Heart right ventricle (tissue), 16 donors: ENCODE measurements at regions not wholly inside any gene's neighbourhood (a gene's known extent, or its start where the extent isn't known, plus 50 kb on each side); places are given as distances from the start of the nearest gene placed in this dataset.

ENCODE experiments used
- ATAC-seq, 8 donors: fragments of 200-7000 bp; cut with Tn5 transposase; one replicate each; pipeline ENCODE4 v1.9.1; 2020; ENCODE audit warnings: mild to moderate bottlenecking in 8 of 8, moderate library complexity in 8 of 8, moderate number of reproducible peaks in 1 of 8
- DNase-seq, 2 donors: peaks; one replicate each; pipeline ENCODE4 v3.0.0-alpha.2; 2020
- H3K27ac ChIP-seq, 10 donors: fragments of 200-600 bp; sonication (generic) in 2 of 10; one replicate each; pipeline versions ENCODE4 v1.5.0 to v1.8.0; 2020 to 2022; ENCODE audit warnings: mild to moderate bottlenecking in 3 of 10
- H3K27me3 ChIP-seq, 7 donors: fragments of 200-600 bp; one replicate each; pipeline ENCODE4 v1.8.0; 2021 to 2022; ENCODE audit warnings: mild to moderate bottlenecking in 2 of 7
- H3K36me3 ChIP-seq, 9 donors: fragments of 200-600 bp; sonication (generic) in 1 of 9; one replicate each; pipeline versions ENCODE4 v1.5.0 to v1.8.0; 2020 to 2022; ENCODE audit warnings: mild to moderate bottlenecking in 2 of 9
- H3K4me1 ChIP-seq, 9 donors: fragments of 200-600 bp; sonication (generic) in 1 of 9; one replicate each; pipeline versions ENCODE4 v1.5.0 to v1.8.0; 2020 to 2022; ENCODE audit warnings: mild to moderate bottlenecking in 4 of 9
- H3K4me3 ChIP-seq, 10 donors: fragments of 200-600 bp; sonication (generic) in 2 of 10; one replicate each; pipeline versions ENCODE4 v1.5.0 to v1.8.0; 2020 to 2022; ENCODE audit warnings: mild to moderate bottlenecking in 7 of 10, moderate library complexity in 2 of 10
- H3K9me3 ChIP-seq, 11 donors: fragments of 200-600 bp in 10 of 11; sonication (generic) in 2 of 11; one replicate each; pipeline versions ENCODE4 v1.5.0 to v1.8.0; 2013 to 2022; ENCODE audit warnings: mild to moderate bottlenecking in 2 of 11, control low read depth in 1 of 11, moderate library complexity in 1 of 11
- WGBS, 2 donors: extraction: QIAGEN DNeasy Blood & Tissue Kit; methylation state at CpG; one replicate each; pipeline ENCODE4 v1.1.7; 2013; ENCODE audit warnings: inconsistent platforms in 1 of 2; 5-methylcytosine and 5-hydroxymethylcytosine counted together
- intact Hi-C, 10 donors: fragments of 100-400 bp; cut with DNase I; formaldehyde crosslinking; loops; one replicate each; pipeline versions ENCODE4 v1.11.1 to v1.14.2; 2022
- TF ChIP-seq, protein P1 (sequence below), 9 donors: fragments of 200-600 bp; sonication (generic) in 2 of 9; IDR thresholded peaks; one replicate each; pipeline versions ENCODE4 v1.5.0 to v1.8.0; 2021 to 2022; ENCODE audit warnings: antibody characterized with exemption in 9 of 9, mild to moderate bottlenecking in 5 of 9, moderate library complexity in 1 of 9
- donor health status: Arrhythmogenic right ventricular cardiomyopathy.
- donor health status: ischemic (EF 13 %, LVEDD 7.1; RV severe dilation, severe dysfunction).
- donor health status: healthy with polysubstance abuse.
- donor health status: DM: no; HTN: yes; CAD: no.
- donor health status: DM: no; HTN: no; CAD: no.
- donor health status: ischemic (EF 25% LVEDD 6.9; RV normal size, moderate dysfunction).
- donor health status: ischemic (EF 25% LVEDD 5.7; RV mildly dilated, moderate dysfunction).
- donor health status: healthy.
- donor health status: DM: yes; HTN: yes; CAD: no.
- donor health status: Ischemic cardiomyopathy.
- donor health status: ischemic (EF 35%, LVEDD 5.7; RV mildly dilated, moderate dysfunction).
- donor health status: nonischemic (EF 11% LVEDD 7.7; RV severe dilation, severe dysfunction).
- donor health status: DM: yes; HTN: yes; CAD: no.
- donor health status: PGD.
- donor health status: ischemic (EF 29% LVEDD 5.4; RV normal size, mild dysfunction).
- donor health status: nonischemic (EF 23%, LVEDD 6.1; RV moderate dilation, normal function).

DNA sequence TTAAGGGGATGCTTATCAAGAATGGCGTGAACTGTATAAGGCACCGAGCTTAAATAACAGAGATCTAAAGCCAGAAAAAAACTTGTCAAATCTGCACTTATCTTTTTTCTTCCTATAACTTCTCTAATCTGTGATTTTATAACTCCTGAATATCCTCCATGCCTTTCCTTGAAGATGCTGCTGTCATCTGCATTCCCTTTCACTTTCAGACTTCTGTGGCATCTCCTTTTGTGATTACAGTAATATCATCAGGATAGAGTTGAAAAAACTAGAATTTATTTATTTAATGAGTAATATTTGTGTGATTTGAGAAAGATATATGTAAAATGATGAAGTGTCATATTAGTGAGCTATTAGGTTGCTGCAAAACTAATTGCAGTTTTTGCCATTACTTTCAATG, 357.8 kb upstream of the PTBP2 start:
- intact Hi-C loops, result no loop called here
- WGBS, 2 donors, result 60 to 67% methylated on average over 2 of the region's 2 CpGs
- peaks cover 0 to 18% (median 0%) of the 10 kb centered on the region in 9 donors for H3K4me1 ChIP-seq
- H3K36me3 ChIP-seq, result no peaks in the 10 kb centered on the region
- H3K4me3 ChIP-seq, result no peak overlapping the region
- TF ChIP-seq, protein P1, sequence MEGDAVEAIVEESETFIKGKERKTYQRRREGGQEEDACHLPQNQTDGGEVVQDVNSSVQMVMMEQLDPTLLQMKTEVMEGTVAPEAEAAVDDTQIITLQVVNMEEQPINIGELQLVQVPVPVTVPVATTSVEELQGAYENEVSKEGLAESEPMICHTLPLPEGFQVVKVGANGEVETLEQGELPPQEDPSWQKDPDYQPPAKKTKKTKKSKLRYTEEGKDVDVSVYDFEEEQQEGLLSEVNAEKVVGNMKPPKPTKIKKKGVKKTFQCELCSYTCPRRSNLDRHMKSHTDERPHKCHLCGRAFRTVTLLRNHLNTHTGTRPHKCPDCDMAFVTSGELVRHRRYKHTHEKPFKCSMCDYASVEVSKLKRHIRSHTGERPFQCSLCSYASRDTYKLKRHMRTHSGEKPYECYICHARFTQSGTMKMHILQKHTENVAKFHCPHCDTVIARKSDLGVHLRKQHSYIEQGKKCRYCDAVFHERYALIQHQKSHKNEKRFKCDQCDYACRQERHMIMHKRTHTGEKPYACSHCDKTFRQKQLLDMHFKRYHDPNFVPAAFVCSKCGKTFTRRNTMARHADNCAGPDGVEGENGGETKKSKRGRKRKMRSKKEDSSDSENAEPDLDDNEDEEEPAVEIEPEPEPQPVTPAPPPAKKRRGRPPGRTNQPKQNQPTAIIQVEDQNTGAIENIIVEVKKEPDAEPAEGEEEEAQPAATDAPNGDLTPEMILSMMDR (IDR thresholded peaks at IDR 0.05), result no peak
- no peak overlapping the region for H3K27ac ChIP-seq
- DNase-seq, result no peak
- no peaks in the 10 kb centered on the region for H3K9me3 ChIP-seq
- H3K27me3 ChIP-seq, result no peaks in the 10 kb centered on the region
- no peak for ATAC-seq

DNA sequence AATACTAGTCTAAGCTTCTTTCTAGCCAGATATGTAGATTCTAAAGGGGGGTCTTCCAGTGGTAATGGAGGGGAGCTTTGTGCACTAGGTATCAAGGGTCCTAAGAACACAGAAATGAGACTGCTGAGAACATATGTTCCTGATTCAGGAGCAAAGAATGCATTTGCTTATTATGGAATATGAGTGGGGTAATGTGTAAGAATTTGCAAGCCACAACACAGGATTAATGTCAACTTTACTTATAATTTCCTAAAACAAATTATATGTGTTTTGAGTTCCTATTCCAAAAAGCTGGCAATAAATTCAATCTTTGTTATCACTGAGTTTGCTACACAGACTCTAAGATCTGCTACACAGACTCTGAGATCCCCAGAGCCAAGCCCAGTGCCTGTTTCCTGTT, 357.0 kb upstream of the PTBP2 start:
- ATAC-seq (no peak), DNase-seq (no peak)
- Histone ChIP-seq H3K27ac (no peak overlapping the region), H3K36me3 (no peaks in the 10 kb centered on the region), H3K27me3 (no peaks in the 10 kb centered on the region), H3K4me1 (peaks cover 0 to 18% (median 0%) of the 10 kb centered on the region in 9 donors), H3K4me3 (no peak overlapping the region), H3K9me3 (no peaks in the 10 kb centered on the region)
- TF ChIP-seq, protein P1 (IDR thresholded peaks at IDR 0.05), result no peak
- intact Hi-C loops, result no loop called here

DNA sequence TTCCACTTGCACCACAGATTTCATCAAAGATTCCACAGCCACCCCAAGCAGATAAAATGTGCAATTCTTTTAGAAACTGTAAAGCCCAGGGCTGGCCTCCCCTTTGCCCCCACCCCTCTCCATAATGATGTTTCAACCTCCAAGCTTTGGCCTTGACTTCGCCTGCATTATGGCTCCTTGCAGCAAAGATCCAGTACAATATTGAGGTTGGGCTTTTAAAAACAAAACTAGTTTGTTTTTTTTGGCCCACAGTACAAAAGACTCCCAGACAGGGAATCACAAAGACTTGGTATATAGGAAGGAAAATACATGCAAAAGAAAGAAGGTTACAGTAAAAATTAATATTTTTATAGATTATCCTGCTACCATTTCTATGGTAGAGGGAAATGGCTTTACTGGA, 356.5 kb upstream of the PTBP2 start:
- no peak overlapping the region for H3K27ac ChIP-seq
- no peaks in the 10 kb centered on the region for H3K27me3 ChIP-seq
- DNase-seq, result no peak
- H3K4me1 ChIP-seq, result peaks cover 0 to 18% (median 0%) of the 10 kb centered on the region in 9 donors
- TF ChIP-seq, protein P1 (IDR thresholded peaks at IDR 0.05), result no peak
- ATAC-seq, result no peak
- H3K36me3 ChIP-seq, result no peaks in the 10 kb centered on the region
- H3K4me3 ChIP-seq, result no peak overlapping the region
- no peaks in the 10 kb centered on the region for H3K9me3 ChIP-seq
- 46 to 51% methylated on average over 1 of the region's 1 CpG for WGBS, 2 donors
- intact Hi-C loops, result no loop called here

DNA sequence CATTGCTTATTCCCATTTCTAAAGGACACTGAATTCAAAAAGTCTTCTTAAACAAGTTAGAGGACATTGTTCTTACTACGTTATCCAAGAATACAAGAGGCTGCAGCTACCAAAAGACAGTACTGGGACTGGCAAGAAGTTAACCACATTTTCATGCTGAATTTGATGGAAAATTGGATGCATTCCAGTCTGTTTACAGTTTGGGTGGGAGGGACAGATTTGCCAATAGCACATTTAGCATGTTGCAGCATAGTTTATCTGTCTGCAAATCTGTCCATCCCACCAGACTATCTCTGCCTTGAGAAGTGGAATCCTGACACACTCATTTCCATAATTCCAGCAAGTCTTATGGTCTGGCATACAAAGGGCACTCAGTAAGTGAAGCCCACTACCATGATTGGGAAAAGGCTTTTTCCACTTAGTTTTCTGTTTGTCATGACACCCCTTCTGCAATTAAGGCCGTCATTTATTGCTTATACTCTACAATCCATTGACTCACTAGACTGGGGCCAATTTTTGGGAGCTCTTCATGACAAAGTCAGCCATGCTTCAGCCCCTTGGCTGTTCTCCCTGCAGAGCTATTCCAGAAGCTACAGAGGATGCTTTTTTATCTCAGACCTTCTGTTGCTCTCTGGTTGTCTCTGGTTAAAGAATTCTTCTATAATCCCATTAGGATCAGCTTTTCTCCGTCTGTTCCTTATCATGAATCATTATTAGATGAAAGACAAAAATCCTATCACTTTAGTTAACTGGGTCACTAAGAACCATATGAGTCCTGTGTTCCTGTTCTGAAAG, 355.8 kb upstream of the PTBP2 start:
- intact Hi-C loops, result no loop called here
- DNase-seq (no peak), ATAC-seq (no peak)
- H3K9me3 ChIP-seq, result no peaks in the 10 kb centered on the region
- no peaks in the 10 kb centered on the region for H3K36me3 ChIP-seq
- peaks cover 0 to 18% (median 0%) of the 10 kb centered on the region in 9 donors for H3K4me1 ChIP-seq
- no peaks in the 10 kb centered on the region for H3K27me3 ChIP-seq
- 65 to 74% methylated on average over 3 of the region's 3 CpGs for WGBS, 2 donors
- H3K27ac ChIP-seq, result no peak overlapping the region
- TF ChIP-seq, protein P1 (IDR thresholded peaks at IDR 0.05), result no peak
- H3K4me3 ChIP-seq, result no peak overlapping the region
